Glutamatergic neuron (in vitro differentiated cells): ENCODE measurements at regions not wholly inside any gene's neighbourhood (a gene's known extent, or its start where the extent isn't known, plus 50 kb on each side); places are given as distances from the start of the nearest gene placed in this dataset.

ENCODE experiments used
- DNase-seq: peaks from one replicate; pipeline ENCODE4 v3.0.0; 2022
- H3K27ac Mint-ChIP-seq: one replicate; pipeline ENCODE4 v1.8.0; 2020; ENCODE audit warnings: mild to moderate bottlenecking, mixed read lengths, inconsistent platforms; ENCODE audit not compliant: unreplicated experiment
- H3K27me3 Mint-ChIP-seq: one replicate; pipeline ENCODE4 v1.8.0; 2020; ENCODE audit warnings: mild to moderate bottlenecking, moderate library complexity, mixed read lengths, inconsistent platforms; ENCODE audit not compliant: unreplicated experiment
- H3K36me3 Mint-ChIP-seq: one replicate; pipeline ENCODE4 v1.8.0; 2020; ENCODE audit warnings: mild to moderate bottlenecking, mixed read lengths, inconsistent platforms; ENCODE audit not compliant: unreplicated experiment
- H3K4me1 Mint-ChIP-seq: one replicate; pipeline ENCODE4 v1.8.0; 2020; ENCODE audit warnings: mild to moderate bottlenecking, low read depth, mixed read lengths, inconsistent platforms; ENCODE audit not compliant: unreplicated experiment
- H3K4me3 Mint-ChIP-seq: one replicate; pipeline ENCODE4 v1.8.0; 2020; ENCODE audit warnings: mild to moderate bottlenecking, mixed read lengths, inconsistent platforms; ENCODE audit not compliant: unreplicated experiment
- H3K9me3 Mint-ChIP-seq: one replicate; pipeline ENCODE4 v1.8.0; 2020; ENCODE audit warnings: mild to moderate bottlenecking, moderate library complexity, mixed read lengths, inconsistent platforms; ENCODE audit not compliant: unreplicated experiment
- TF ChIP-seq, protein P1 (sequence below): fragments of 200-600 bp; sonication (generic); IDR thresholded peaks from one replicate; pipeline ENCODE4 v1.5.0; 2021; ENCODE audit not compliant: partially characterized antibody, unreplicated experiment

GRCh38 chr9:78775211-78775610, 478.3 kb downstream of the PSAT1 start:
- TF ChIP-seq, protein P1, sequence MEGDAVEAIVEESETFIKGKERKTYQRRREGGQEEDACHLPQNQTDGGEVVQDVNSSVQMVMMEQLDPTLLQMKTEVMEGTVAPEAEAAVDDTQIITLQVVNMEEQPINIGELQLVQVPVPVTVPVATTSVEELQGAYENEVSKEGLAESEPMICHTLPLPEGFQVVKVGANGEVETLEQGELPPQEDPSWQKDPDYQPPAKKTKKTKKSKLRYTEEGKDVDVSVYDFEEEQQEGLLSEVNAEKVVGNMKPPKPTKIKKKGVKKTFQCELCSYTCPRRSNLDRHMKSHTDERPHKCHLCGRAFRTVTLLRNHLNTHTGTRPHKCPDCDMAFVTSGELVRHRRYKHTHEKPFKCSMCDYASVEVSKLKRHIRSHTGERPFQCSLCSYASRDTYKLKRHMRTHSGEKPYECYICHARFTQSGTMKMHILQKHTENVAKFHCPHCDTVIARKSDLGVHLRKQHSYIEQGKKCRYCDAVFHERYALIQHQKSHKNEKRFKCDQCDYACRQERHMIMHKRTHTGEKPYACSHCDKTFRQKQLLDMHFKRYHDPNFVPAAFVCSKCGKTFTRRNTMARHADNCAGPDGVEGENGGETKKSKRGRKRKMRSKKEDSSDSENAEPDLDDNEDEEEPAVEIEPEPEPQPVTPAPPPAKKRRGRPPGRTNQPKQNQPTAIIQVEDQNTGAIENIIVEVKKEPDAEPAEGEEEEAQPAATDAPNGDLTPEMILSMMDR = no peak
- H3K4me1 Mint-ChIP-seq = peaks cover 7% of the 10 kb centered on the region
- no peak for DNase-seq
- no peak overlapping the region for H3K27ac Mint-ChIP-seq
- H3K4me3 Mint-ChIP-seq = no peak overlapping the region
- H3K27me3 Mint-ChIP-seq = peaks cover 4% of the 10 kb centered on the region
- H3K9me3 Mint-ChIP-seq = no peaks in the 10 kb centered on the region
- H3K36me3 Mint-ChIP-seq = no peaks in the 10 kb centered on the region

DNA sequence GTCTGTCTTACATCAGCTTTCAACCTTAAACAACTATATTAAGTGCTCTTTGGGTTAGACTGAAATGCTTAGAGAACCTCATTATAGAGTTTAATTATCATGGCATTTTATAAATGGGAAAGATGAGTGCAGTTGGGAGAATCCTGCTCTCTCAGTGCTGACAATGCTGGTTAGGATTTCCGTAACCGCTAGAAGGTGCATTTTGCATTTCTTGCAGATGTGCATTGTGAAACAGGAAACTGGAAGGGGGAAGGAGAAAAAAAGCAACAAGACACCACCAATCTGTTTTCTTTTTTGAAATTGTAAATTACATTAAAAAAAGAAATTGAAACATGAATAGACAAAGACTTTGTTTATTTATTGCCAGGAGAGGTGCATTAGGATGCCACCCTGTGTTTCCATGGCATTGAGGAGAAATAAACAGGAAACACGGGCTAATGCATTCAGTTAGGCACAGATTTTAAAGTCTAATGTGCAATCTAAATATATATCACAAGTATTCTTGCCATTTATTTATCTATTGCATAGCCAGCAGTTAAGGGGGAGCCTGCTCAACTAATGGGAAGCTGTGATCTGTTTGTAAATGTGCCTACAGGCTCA, 478.9 kb downstream of the PSAT1 start:
- no peak overlapping the region for H3K4me3 Mint-ChIP-seq
- TF ChIP-seq, protein P1 = no peak
- no peaks in the 10 kb centered on the region for H3K36me3 Mint-ChIP-seq
- H3K9me3 Mint-ChIP-seq = no peaks in the 10 kb centered on the region
- H3K27me3 Mint-ChIP-seq = peaks cover 4% of the 10 kb centered on the region
- no peak overlapping the region for H3K27ac Mint-ChIP-seq
- peaks cover 7% of the 10 kb centered on the region for H3K4me1 Mint-ChIP-seq
- DNase-seq = no peak

DNA sequence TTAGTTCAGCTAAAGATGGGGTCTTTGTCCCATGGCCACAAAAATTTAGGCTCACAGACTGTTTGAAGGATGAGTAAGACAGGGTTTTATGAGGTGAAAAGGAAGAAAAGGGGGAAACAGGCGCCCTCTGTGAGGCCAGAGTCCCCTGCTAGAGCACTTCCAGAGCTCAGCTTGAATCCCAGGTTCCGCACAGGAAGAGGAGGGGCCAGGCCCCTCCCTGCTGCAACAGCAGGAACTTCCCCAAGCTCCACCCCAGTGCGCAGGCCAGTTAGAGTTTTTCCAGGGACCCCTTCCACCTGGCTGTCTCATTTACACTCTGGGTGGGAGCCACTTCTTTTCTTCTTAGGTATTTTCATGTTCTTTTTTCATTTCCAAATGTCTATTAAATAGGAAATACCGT, 480.8 kb downstream of the PSAT1 start:
- Mint-ChIP-seq H3K4me1 (peaks cover 7% of the 10 kb centered on the region), H3K27ac (no peak overlapping the region), H3K4me3 (no peak overlapping the region), H3K36me3 (no peaks in the 10 kb centered on the region), H3K9me3 (no peaks in the 10 kb centered on the region), H3K27me3 (peaks cover 4% of the 10 kb centered on the region)
- TF ChIP-seq, protein P1 = no peak
- no peak for DNase-seq

DNA sequence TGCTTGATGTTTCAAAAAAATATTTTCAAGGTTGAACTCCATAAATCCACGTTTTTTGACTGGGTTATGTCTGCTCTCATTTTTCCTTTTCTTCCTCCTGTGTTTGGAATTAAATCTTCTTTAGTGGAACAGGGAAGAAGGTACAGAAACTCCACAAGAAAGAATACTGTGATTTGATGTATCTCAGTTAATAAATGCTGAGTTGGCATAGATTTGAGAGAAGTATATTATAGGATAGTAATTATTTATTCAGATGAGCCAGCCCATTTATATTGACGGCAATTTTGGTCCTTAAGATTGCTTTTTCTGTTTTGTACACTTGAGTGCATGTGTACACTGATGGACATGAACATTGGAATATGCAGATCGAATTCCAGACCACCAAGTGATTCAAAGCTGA, 481.4 kb downstream of the PSAT1 start:
- Mint-ChIP-seq H3K27me3 (peaks cover 5% of the 10 kb centered on the region), H3K27ac (no peak overlapping the region), H3K4me1 (peaks cover 7% of the 10 kb centered on the region), H3K9me3 (no peaks in the 10 kb centered on the region), H3K4me3 (no peak overlapping the region), H3K36me3 (no peaks in the 10 kb centered on the region)
- TF ChIP-seq, protein P1 = no peak
- DNase-seq = no peak

DNA sequence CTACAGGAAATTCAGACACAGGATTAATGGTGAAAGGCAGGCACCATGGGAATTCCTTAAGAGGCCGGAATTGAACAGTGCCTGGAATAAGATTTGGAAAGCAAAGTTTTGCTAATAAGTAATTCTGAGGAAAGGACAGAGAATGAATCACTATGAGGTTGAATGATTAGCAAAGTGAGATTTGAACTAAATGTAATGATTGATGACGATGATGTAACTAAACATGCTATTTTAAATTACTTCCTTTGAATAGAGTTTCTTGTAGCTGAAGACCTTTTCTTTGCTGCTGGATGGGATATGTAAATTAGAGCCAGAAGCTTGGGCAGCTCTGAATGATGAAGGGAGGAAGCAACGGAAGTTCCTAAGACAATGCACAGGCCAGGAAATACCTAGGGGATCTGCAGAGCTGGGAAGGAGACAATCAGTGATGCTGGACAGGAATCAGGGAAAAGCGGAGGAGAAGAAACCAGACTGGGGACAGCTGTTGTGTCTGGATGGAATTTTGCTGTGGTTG, 482.0 kb downstream of the PSAT1 start:
- Mint-ChIP-seq H3K27ac (no peak overlapping the region), H3K27me3 (peaks cover 6% of the 10 kb centered on the region), H3K36me3 (no peaks in the 10 kb centered on the region), H3K9me3 (no peaks in the 10 kb centered on the region), H3K4me1 (peaks cover 7% of the 10 kb centered on the region), H3K4me3 (no peak overlapping the region)
- no peak for DNase-seq
- TF ChIP-seq, protein P1 = no peak
